ENCODE measurements at regions not wholly inside any gene's neighbourhood (a gene's known extent, or its start where the extent isn't known, plus 50 kb on each side); places are given as distances from the start of the nearest gene placed in this dataset.

DNA sequence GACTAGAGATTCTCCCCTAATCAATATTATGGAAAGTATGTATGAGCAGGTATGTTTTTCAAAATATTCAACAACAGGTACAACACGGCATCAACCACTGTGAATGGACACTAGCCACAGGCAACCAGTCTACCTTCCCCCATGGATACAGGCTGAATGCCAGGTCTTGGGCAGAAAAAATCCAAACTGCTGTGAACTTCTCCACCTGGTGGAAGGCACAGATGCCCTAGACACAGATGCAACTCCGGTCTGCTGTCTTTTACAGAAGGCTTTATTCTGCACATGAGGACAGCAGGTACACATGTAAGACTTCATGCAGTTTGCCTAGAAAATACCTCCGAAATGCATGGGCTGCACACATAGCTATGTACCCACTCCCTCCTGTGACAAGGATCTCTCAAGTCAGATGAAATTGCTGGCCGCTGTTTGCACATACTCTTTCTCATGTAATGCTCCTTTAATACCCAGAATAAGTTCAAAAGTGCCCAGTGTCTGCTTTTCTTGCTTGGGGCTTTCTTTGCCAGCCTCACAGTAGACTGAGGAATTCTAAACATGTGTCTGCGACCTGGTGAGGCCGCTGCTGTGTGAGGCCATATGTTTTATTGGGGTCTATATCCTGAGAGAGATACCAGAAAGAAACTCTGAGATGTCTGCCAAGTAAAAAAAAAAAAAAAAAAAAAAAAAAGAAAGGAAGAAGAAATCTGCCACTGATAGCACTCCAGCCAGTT lies 325.9 kb downstream of the FOXO1 start:
- ATAC-seq (no peak), DNase-seq (no peak)
- intact Hi-C loops (cut with DNase I): no loop called here

DNA sequence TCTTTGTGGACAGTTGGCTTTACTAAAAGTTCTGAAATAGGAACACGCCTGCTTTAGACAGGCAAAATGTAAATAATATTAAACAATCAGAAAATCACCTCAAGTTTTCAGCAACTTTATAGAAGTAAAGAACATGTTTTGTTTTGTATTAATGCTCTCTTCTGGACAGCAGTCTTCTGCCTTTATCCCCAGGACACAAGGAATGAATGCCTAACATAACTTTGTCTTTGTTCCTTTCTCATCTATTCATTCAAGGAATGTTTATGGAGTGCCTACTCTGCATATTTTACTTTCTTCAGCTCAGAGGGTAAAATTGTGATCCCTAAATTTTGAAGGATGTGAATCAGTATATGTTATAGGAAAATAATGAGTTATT lies 325.4 kb downstream of the FOXO1 start:
- intact Hi-C loops (cut with DNase I): no loop called here
- DNase-seq: no peak

DNA sequence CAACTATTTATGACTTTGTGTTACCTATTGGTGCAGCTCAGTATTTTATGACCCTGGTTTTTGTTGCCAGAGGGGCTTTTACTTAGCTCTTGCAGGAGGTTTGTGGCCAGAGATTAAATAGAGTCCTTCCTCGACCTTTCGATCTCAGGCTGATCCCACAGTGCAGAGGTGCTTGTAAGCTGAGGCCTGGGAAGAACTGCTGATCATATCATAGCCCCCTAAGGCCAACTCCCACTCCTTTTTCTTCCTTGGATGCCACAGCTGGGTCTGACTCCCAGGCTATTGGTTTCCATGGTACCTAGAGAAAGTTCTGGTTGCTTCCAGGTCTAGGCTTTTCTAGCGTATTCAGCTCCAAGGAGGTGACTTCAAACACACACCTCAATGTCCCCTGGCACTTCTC lies 324.9 kb downstream of the FOXO1 start:
- no peak for DNase-seq
- ATAC-seq: no peak
- intact Hi-C loops (cut with DNase I): no loop called here

More for the DNA sequence above, 325.4 kb downstream of the FOXO1 start:
- no peak for ATAC-seq

DNA sequence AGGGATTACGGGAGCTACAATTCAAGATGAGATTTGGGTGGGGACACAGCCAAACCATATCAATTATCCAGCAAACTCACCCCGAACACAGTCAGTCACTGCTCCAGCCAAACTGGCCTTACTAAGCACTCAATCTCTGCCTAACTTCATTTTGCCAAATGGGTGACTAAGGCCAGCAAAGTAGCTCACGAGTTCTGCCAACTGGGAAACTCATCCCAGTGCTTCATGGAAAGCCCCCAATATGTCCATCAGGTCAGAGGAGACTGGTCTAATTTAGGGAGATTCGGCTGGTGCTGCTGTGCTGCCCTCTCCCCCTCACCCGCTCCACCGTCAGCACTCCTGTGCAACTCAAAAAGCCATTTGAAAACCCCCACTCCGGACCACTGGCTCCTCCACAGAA lies 324.0 kb downstream of the FOXO1 start:
- intact Hi-C loops (cut with DNase I): no loop called here
- no peak for ATAC-seq
- no peak for DNase-seq

DNA sequence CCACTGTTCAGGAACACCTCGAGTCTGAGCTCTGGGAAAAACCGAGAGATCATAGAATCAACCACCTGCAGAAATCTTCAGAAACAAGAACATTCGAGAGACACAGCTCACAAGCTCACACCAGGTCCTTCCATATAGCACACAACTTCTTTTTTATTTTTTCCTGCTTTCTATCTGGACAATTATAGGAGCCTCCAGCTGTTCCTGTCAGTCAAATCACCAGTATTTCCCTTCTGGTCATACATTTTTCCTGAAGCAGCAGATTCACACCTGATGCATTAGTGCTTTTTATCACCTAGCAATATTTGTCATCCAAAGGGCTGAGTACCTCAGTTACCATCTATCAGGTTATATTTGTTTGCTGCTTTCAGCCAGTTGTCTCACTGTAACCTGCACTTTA lies 323.5 kb downstream of the FOXO1 start:
- ATAC-seq: no peak
- DNase-seq: no peak
- intact Hi-C loops (cut with DNase I): no loop called here

DNA sequence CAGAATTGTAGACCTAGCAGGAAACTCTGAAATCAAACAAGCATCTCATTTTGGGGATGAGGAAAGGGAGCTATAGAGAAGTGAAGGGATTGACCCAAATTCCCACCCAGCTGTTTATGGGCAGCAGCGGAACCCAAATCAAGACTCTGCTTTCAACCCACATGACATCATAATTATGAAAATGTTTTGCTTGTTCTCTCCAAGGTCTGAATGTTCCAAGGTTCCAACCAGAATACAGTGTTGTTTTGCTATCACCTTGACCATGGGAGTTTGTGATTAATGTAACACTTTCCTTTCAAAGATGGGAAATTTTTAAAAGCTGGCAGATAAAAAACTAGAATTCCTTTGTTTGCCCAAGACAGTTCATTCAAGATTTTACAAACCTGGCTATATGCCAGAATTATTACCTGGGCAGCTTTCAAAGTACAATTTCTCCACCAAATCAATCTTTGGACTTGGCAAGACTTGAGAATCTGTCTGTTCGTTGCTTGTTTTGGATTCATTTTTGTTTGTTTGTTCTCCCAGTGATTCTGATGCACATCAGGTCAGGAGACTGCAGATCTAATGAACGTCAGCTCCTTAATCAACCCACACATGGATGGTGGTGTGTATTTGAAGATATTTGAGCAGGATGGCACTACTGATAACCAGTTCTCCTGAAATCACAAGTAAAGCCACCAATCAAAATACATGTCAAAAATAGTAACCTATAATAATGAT lies 322.7 kb downstream of the FOXO1 start:
- DNase-seq: no peak
- ATAC-seq: peak in 1 of 2 donors; percentile 13
- intact Hi-C loops (cut with DNase I): no loop called here

DNA sequence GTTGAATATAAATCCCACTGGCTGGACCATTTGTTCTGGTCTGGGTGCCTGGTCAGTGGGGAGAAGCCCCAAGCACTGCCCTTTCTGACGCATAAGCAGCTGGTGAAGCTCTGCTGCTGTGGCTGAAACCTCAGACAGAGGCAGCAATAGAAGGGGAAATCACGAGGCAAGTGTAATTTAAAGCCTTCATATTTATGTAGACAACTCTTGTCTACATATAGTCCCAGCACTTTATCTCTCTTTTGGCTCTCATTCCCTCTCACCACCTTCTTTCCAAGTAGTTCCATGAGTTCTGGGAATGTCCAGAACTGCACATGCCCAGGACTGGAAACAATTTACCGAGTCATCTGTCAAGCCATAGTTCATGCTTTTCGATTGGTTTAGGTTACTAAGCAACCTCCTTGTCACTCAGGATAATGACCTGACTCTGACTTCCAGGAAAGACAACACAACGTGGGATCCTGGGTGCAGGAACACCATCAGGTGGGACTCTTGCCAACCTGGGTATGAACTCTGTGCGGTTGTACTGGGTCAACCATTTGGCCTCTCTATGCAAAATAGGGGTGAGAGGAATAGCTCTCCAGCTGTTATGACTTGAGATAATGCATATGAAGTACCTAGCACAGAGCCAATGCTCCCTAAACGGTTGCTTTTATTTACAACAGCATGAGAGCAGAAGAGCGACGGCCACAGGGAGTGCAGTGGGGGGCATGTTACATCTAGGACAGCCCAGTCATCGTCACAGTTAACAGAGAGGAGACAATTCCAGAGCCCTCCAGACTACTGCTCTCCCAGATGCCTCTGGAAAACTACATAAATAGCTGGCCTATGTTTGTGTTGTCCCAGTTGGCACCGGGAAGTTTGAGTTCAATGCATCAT lies 321.9 kb downstream of the FOXO1 start:
- intact Hi-C loops (cut with DNase I): no loop called here
- DNase-seq (no peak), ATAC-seq (peak; percentile 28 to 35)

DNA sequence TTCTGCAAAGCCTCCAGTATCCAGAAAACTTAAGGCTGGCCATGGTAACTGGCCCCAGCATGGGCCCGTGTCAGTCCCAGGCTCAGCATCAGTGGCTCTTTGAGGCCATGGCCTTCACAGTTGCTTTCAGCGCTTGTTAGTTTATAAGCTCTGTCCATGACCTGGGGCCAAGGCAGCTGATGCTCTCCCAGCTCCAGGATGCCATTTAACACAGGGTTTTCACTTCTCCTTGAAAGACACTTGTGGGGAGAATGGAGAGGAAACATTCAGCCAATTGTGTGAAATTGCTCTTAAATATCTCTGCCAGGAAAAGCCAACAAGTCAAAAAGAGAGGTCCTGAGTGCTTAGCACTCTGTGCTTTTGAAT lies 321.3 kb downstream of the FOXO1 start:
- ATAC-seq: no peak
- intact Hi-C loops (cut with DNase I): no loop called here
- no peak for DNase-seq

DNA sequence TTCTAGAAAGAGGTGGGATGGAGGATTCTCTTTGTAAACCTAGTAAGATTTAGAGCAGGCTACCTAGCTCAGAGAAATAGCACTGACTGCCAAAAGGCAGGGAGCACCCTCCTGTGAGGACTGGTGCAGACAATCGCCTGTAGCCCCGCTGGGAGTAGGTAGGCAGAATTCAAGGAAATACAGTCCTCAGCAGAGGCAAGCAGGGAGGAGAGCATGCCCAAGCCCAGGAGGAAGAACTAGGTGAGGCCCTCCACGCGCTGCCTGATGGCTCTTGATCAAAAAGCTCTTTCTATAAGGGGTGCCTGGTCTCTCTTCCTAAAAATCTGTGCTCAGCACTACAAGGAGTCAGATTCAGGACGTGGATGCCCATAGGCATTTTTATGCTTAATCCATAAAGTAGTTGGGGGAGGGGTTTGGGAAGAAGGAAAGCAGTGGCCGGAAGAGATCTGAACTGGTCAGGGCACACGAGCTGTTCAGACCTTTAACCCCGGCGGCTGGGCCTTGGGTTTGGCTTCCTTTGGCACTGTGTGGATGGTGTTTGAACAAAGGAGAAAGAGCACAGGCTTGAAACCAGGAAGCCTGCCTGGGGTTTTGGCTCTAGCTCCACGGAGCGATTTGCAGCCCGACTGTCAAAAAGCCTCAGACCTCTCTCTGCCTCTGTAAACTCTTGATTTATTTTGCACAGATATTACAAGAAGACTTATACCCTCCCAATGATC lies 320.6 kb downstream of the FOXO1 start:
- peak in 1 of 2 donors; percentile 50 for ATAC-seq
- intact Hi-C loops (cut with DNase I): no loop called here
- DNase-seq: peak; percentile 49

DNA sequence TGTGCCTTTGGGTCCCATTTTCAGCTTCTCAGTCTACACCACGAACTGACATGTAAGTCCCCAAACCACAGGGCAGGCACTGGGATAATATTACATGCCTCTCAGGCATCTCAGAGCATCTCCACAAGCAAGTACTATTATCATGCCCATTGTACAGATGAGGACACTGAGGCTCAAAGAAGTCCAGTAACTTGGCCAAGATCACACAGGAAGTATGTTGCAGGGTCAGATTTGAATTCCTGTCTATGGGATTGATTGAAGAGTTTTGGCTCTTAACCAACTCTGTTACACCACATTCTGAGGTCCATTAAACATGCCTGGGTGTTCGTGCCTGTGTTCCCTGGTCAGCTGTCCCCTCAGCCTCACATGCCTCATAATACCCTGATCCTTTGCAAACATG lies 319.8 kb downstream of the FOXO1 start:
- intact Hi-C loops (cut with DNase I): no loop called here
- ATAC-seq (no peak), DNase-seq (no peak)

DNA sequence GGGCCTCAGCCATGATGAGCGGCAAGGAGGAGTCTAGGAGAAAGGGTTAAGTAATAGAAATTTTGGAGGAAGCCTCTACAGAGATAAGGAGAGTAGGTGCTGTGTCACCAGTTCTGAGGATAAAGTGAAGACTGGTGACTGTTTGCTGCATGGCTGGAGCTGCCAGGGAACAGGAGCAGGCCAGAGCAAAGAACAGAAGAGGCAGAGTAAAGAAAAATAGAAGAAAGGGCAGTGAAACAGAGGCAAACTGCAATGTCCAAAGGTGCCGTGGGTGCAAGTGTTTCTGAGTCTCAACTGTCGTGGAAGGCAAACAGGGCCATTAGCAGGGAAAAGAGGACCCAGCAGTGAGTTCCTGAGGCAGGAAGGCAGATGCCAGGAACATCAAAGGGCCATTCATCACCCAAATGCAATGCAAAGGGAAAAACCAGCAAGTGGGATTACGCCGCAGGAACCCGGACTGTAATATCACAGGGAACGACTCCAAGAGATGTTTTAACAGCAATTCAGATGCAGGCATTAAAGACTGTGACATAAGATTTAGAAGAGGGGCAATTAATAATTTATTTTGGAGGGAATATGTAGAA lies 318.3 kb downstream of the FOXO1 start:
- ATAC-seq (no peak), DNase-seq (no peak)
- intact Hi-C loops (cut with DNase I): no loop called here

DNA sequence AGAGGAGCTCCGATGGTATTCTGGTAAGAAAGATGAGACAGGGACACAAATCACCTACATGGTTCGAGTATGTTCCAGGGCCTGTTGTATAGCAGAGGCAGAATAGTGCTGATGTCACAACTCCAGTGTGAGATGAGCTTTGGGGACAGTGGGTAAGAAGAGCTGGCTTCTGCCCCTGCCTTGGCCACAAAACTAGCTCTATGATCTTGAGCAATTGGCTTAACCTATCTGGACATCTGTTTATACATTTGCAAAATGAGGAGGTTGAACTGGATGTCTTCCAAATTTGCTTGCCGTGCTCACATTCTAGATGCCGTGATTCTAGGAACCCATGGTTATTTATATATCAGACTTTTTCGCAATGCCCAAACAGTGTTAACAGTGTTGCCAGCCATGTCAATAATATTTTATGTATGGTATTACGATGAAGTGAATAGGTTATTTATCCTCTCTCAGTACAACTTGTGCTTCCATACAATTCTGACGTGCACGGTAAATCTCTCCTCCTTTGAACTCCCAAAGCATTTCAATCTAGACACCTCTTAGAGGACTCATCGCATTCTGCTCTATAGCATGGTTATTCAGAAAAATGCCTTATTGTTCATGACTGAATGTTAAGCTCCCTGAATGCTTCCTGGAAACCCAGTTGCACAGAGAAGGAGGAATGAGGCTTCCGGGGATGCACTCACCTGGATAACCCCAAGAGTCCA lies 316.0 kb downstream of the FOXO1 start:
- ATAC-seq: no peak
- DNase-seq: no peak
- intact Hi-C loops (cut with DNase I): no loop called here

DNA sequence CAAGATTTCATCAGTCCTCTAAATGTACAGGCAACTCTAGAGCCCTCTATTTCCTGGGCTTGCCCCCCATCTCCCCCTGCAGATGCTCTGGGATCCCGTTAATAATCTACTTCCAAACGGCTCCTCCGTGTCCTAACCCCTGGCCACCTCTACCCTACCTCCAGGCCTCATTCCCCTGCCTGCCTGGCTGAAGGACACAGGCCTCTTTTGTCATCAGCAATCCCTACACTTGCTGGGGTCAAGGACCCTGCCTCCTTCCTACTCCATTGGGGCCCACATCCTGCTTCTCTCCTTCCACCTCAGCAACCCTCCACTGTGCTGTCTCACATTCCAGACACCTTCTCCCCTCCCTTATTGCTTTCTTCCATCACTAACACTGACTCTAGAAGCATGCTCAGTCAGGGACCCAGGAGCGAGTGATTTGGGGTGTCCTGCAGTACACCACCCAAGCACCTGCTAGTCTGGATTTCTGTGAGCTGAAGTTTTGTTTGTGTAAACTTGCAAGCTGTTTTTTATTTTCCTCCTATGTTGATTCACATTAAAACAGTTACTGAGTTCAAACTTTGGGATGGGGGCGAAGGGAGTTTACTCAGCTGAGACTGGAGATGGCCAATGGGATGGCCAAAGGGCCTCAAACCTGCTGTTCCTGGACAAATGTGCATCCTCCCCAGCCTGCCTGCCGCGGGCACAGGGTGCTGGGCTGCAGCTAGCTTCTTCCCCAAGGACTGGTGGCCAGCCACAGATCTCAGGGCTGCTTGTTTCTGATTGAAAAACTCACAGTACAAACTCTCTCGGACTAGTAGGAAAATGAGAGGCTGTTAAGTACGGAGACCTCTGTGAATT lies 314.7 kb downstream of the FOXO1 start:
- intact Hi-C loops (cut with DNase I): no loop called here
- peak in 1 of 2 donors; percentile 8 for ATAC-seq
- no peak for DNase-seq

DNA sequence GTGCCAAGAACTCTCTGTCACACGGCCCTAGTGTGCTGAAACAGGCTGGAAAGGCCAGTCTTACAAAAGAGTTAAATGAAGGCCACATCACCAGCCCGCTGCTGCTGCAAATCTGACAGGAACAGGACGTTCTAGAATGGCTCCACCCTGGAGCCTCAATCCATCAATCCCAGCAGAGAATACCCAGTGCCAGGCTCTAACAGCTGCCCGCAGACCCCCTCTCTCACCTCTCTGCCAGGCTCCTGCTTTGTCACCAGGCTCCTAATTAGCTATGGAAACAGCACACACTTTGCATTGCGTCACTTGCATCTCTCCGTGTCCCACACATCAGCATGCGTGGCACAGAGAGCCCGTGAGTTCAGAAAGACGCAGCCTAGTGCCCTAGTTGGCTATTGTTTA lies 314.1 kb downstream of the FOXO1 start:
- peak; percentile 66 for DNase-seq
- intact Hi-C loops (cut with DNase I): no loop called here

DNA sequence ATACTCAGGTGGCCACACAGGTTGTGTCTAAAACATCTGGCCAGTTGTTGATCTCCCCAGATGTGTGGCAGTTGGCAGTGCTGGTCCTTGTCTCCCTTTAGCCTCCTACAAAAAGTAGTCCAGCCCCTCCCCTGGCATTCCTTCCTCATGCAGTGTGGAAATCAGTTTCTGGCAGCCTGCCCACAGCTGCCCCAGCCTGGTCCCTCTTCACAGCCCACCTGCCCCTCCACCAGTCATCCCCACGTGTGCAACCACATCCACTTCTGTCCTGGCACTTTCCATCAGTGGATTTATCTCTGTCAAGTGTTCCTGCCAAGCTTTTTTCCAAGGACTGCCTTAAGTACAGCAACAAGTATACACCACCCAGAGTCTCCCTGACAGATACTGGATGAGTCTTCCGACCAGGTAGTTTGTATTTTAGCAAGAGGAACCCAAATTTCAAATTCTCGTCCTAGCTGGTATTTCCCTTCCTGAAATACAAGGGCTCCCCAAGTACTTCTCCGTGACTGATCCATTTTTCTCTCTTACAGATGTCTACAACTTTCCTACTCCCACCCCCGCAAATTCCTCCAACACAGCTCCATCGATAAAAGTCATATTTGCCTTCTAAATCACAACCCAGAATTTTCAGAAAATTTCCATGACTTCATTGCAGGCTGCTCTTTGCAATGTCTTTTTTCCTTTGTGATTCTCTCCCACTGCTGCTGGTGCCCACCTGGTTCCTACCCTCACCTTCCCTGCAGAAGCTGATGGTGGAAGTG lies 313.5 kb downstream of the FOXO1 start:
- intact Hi-C loops (cut with DNase I): no loop called here
- ATAC-seq: peak; percentile 51 to 80
- DNase-seq: peak; percentile 56

More for the DNA sequence above, 314.1 kb downstream of the FOXO1 start:
- peak; percentile 68 to 78 for ATAC-seq

DNA sequence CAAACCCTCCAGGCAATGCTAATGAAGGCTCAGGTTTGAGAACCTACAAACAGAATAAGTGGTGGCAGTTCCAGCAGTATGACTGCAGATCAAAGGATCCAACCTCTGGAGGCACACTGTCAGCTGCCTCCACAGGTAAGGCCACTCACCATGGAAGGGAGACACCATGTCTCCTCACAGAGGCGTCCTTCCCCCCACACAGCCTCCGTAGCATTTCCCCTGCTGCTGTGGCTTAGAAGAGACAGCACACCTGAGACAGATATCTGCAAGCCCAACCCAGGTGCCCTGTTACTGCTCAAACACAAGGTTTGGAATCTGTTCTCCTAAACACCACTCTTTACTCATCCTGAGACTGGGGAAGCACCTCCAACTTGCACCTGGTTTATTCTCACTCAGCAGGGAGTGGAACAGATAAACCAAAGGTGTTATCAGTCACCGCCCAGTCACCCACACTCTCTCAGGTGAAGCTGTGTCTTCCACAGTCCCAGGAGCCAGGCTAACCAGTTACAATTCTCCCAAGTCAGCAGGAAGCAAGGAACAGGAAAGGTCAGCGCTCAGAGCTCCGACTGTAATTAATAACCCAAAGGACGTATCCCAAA lies 311.2 kb downstream of the FOXO1 start:
- DNase-seq (no peak), ATAC-seq (no peak)
- intact Hi-C loops (cut with DNase I): no loop called here

DNA sequence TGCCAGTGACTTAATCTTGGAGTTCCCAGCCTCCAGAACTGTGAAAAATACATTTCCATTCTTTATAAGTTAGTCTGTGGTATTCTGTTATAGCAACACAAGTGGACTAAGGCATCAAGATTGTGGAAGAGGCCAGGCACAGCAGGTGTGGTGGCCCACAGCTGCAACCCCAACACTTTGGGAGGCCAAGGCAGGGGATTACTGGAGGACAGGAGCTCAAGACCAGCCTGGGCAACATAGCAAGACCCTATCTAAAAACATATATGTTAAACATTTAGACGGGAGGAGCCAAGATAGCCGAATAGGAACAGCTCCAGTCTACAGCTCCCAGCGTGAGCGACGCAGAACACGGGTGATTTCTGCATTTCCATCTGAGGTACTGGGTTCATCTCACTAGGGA lies 310.4 kb downstream of the FOXO1 start:
- no peak for DNase-seq
- ATAC-seq: no peak
- intact Hi-C loops (cut with DNase I): no loop called here

Measured in left cardiac atrium (tissue), 4 donors.